ENCODE measurements at regions not wholly inside any gene's neighbourhood (a gene's known extent, or its start where the extent isn't known, plus 50 kb on each side); places are given as distances from the start of the nearest gene placed in this dataset.

- Histone ChIP-seq H3K4me2 (ENCODE audit: insufficient read depth, low read length) (peak overlapping the region; percentile 18), H2AFZ (ENCODE audit: low read length) (peak overlapping the region; percentile 11), H3K79me2 (ENCODE audit: insufficient read depth, low read length) (no peaks in the 10 kb centered on the region), H3K9me3 (ENCODE audit: low read depth, low read length) (no peaks in the 10 kb centered on the region), H3K4me3 (ENCODE audit: insufficient read depth, low read length) (no peak overlapping the region), H3K4me1 (ENCODE audit: insufficient read depth, low read length) (peaks cover 39% of the 10 kb centered on the region), H3K27ac (ENCODE audit: low read depth, low read length) (peak overlapping the region; percentile 79), H3K36me3 (ENCODE audit: insufficient read depth, low read length) (no peaks in the 10 kb centered on the region), H4K20me1 (ENCODE audit: insufficient read depth, low read length) (no peaks in the 10 kb centered on the region), H3K27me3 (ENCODE audit: insufficient read depth, low read length) (no peaks in the 10 kb centered on the region)
- TF ChIP-seq CTCF (IDR thresholded peaks at IDR 0.05; ENCODE audit: extremely low read depth, low read depth, low read length), result no peak
- peak; percentile 19 for DNase-seq (ENCODE audit: insufficient read length, low spot score, missing footprints)
Measured at GRCh38 chr5:74233571-74233970, 407.0 kb downstream of the ENC1 start.

GRCh38 chr5:74233091-74233490 lies 407.4 kb downstream of the ENC1 start:
- Histone ChIP-seq H3K4me2 (ENCODE audit: insufficient read depth, low read length) (peak overlapping the region; percentile 57), H3K79me2 (ENCODE audit: insufficient read depth, low read length) (no peaks in the 10 kb centered on the region), H4K20me1 (ENCODE audit: insufficient read depth, low read length) (no peaks in the 10 kb centered on the region), H3K9me3 (ENCODE audit: low read depth, low read length) (no peaks in the 10 kb centered on the region), H3K27me3 (ENCODE audit: insufficient read depth, low read length) (no peaks in the 10 kb centered on the region), H3K36me3 (ENCODE audit: insufficient read depth, low read length) (no peaks in the 10 kb centered on the region), H3K4me3 (ENCODE audit: insufficient read depth, low read length) (no peak overlapping the region), H2AFZ (ENCODE audit: low read length) (peak overlapping the region; percentile 2), H3K27ac (ENCODE audit: low read depth, low read length) (peak overlapping the region; percentile 79), H3K4me1 (ENCODE audit: insufficient read depth, low read length) (peaks cover 39% of the 10 kb centered on the region)
- DNase-seq (ENCODE audit: insufficient read length, low spot score, missing footprints), result peak; percentile 3
- TF ChIP-seq CTCF (IDR thresholded peaks at IDR 0.05; ENCODE audit: extremely low read depth, low read depth, low read length), result no peak

GRCh38 chr5:74232276-74232675 lies 408.3 kb downstream of the ENC1 start:
- no peaks in the 10 kb centered on the region for H3K79me2 ChIP-seq (ENCODE audit: insufficient read depth, low read length)
- TF ChIP-seq CTCF (IDR thresholded peaks at IDR 0.05; ENCODE audit: extremely low read depth, low read depth, low read length), result no peak
- no peaks in the 10 kb centered on the region for H3K36me3 ChIP-seq (ENCODE audit: insufficient read depth, low read length)
- H3K4me1 ChIP-seq (ENCODE audit: insufficient read depth, low read length), result peaks cover 39% of the 10 kb centered on the region
- H4K20me1 ChIP-seq (ENCODE audit: insufficient read depth, low read length), result no peaks in the 10 kb centered on the region
- peak; percentile 87 for DNase-seq (ENCODE audit: insufficient read length, low spot score, missing footprints)
- H3K4me2 ChIP-seq (ENCODE audit: insufficient read depth, low read length), result peak overlapping the region; percentile 57
- no peaks in the 10 kb centered on the region for H3K27me3 ChIP-seq (ENCODE audit: insufficient read depth, low read length)
- no peak overlapping the region for H3K4me3 ChIP-seq (ENCODE audit: insufficient read depth, low read length)
- H3K27ac ChIP-seq (ENCODE audit: low read depth, low read length), result peak overlapping the region; percentile 79
- H2AFZ ChIP-seq (ENCODE audit: low read length), result no peak overlapping the region
- H3K9me3 ChIP-seq (ENCODE audit: low read depth, low read length), result no peaks in the 10 kb centered on the region

GRCh38 chr5:74231697-74232096 lies 408.8 kb downstream of the ENC1 start:
- peaks cover 39% of the 10 kb centered on the region for H3K4me1 ChIP-seq (ENCODE audit: insufficient read depth, low read length)
- TF ChIP-seq CTCF (IDR thresholded peaks at IDR 0.05; ENCODE audit: extremely low read depth, low read depth, low read length), result no peak
- DNase-seq (ENCODE audit: insufficient read length, low spot score, missing footprints), result peak; percentile 36
- H2AFZ ChIP-seq (ENCODE audit: low read length), result peak overlapping the region; percentile 46
- H3K4me2 ChIP-seq (ENCODE audit: insufficient read depth, low read length), result peak overlapping the region; percentile 57
- H3K36me3 ChIP-seq (ENCODE audit: insufficient read depth, low read length), result no peaks in the 10 kb centered on the region
- no peaks in the 10 kb centered on the region for H3K27me3 ChIP-seq (ENCODE audit: insufficient read depth, low read length)
- H3K27ac ChIP-seq (ENCODE audit: low read depth, low read length), result peak overlapping the region; percentile 79
- no peaks in the 10 kb centered on the region for H4K20me1 ChIP-seq (ENCODE audit: insufficient read depth, low read length)
- H3K4me3 ChIP-seq (ENCODE audit: insufficient read depth, low read length), result no peak overlapping the region
- H3K9me3 ChIP-seq (ENCODE audit: low read depth, low read length), result no peaks in the 10 kb centered on the region
- H3K79me2 ChIP-seq (ENCODE audit: insufficient read depth, low read length), result no peaks in the 10 kb centered on the region
